8988T (cell line): ENCODE measurements at regions not wholly inside any gene's neighbourhood (a gene's known extent, or its start where the extent isn't known, plus 50 kb on each side); places are given as distances from the start of the nearest gene placed in this dataset.

Source experiments
- DNase-seq: peaks from one replicate; pipeline ENCODE4 v3.0.0; 2011

DNA sequence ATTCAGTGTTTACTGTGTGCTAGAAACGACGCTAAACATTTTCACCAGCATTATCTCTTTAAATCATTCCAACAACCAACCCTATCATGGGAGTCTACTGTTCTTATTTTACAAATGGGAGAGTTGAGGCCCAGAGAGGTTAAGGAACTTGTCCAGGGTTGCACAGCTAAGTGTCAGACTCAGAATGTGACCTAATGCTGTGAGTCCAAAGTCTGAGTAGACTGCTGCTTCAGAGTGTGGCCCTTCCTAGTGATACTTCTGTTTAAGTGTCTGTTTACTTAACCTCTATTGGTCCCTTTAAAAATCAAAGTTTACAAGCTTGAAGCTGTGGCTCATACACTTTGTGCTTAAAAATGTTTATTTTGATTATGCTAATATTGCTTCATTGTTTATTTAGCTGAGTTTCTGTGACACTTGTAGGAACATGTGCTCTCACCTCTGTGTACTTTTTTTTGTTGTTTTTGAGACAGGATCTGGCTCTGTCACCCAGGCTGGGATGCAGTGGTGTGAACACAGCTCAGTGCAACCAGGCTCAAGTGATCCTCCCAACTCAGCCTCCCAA lies 84.4 kb upstream of the SYPL1 start:
- no peak for DNase-seq

DNA sequence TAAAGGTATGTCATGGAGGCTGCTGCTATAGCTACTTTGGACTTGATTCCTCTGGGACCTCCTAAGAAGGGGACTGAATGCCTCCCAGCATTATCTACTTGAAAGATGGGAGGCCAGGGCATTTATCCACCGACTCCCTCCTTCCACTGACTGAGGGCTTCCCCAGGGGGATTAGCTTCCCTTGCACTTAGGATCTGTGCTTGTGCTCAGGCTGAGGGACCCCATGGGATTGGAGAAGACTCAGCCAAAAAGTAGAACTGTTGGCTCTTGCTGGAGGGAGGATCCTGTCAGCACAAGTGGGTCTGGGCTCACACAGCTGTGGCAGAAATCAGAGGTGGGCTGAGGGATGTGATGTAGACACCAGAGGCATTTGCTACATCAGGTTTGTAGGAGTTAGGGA lies 81.5 kb upstream of the SYPL1 start:
- no peak for DNase-seq

- no peak for DNase-seq
These were observed 78.6 kb upstream of the SYPL1 start for GRCh38 chr7:106190589-106191330.

DNA sequence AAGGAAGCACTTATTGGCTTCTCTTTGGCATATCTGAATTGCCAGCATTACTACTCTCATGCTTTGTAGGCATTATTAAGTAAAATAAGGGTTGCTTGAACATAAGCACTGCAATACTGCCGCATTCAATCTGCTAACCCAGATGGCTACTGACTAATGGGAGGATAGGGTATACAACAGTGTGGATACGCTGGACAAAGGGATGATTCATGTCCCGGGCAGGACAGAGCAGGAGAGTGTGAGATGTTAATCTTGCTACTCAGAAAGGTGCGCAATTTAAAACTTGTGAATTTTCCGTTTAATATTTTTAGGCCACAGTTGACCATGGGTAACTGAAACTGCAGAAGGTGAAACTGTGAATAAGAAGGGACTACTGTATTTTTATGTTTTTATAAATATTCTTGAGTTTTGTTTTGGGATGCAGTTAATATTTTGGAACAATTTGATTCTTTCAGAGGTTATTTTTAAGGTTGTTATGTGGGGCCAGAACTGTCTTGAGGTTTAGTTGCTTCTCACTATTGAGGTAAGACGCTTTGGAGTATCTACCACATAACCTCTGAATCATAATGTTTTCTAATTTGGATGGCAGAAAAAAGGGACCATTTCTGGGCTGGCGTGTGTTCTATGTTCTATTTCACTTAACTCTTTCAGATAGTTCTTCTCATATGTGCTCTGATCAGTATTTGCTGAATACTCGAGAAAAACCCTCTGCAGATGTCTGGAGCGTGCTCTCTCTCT lies 75.7 kb upstream of the SYPL1 start:
- no peak for DNase-seq

GRCh38 chr7:106185719-106186118 lies 73.6 kb upstream of the SYPL1 start:
- DNase-seq: no peak

DNA sequence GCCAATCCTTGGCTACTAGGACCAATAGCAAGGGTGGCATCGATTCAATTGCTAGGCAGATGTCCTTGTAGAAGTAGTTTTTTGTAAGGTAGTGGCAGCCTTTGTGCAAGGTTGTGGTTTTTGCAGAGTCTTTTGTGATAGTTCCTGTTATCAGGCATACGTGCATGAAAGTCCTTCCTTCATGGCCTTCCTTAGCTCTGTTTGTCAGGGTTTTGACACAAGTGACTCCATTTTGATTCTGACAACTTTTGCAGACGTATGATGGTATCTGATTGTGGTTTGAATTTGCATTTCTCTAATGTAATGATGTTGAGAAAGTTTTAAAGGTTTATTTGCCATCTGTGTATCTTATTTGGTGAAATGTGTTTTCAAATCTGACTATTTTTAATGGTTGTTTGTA lies 71.8 kb upstream of the SYPL1 start:
- no peak for DNase-seq

GRCh38 chr7:106182904-106183303 lies 70.8 kb upstream of the SYPL1 start:
- DNase-seq: no peak

GRCh38 chr7:106181658-106182265 lies 69.7 kb upstream of the SYPL1 start:
- no peak for DNase-seq

GRCh38 chr7:106180721-106181120 lies 68.6 kb upstream of the SYPL1 start:
- DNase-seq: no peak

- DNase-seq: no peak
These were observed 67.1 kb upstream of the SYPL1 start for GRCh38 chr7:106179256-106179655.

DNA sequence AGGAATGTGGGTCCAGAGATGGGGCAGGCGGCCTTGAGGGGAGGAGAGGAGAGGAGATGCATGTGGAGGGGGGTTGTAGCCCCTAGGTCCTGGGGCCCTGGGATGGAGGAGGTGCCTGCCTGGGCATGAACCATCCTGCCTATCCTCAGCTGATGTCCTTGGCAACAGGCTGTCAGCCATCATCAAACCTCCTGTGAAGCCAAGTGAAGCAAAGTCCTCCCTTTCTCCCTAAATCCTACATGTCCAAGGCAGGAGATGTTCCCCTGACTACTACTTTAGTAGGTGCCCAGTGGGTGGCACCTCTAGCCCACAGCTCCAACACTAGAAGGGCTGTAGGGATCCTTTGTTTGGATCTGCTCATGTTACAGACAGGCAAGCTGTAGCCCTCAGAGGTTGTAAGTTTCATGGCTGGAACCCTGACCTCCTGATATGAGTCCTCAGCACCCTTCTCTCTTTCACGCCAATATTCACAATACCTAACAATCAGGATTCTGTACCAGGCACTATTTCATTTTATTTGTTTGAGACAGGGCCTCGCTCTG lies 66.6 kb upstream of the SYPL1 start:
- no peak for DNase-seq

GRCh38 chr7:106177738-106178592 lies 65.9 kb upstream of the SYPL1 start:
- DNase-seq: no peak

GRCh38 chr7:106177300-106177690 lies 65.2 kb upstream of the SYPL1 start:
- no peak for DNase-seq

DNA sequence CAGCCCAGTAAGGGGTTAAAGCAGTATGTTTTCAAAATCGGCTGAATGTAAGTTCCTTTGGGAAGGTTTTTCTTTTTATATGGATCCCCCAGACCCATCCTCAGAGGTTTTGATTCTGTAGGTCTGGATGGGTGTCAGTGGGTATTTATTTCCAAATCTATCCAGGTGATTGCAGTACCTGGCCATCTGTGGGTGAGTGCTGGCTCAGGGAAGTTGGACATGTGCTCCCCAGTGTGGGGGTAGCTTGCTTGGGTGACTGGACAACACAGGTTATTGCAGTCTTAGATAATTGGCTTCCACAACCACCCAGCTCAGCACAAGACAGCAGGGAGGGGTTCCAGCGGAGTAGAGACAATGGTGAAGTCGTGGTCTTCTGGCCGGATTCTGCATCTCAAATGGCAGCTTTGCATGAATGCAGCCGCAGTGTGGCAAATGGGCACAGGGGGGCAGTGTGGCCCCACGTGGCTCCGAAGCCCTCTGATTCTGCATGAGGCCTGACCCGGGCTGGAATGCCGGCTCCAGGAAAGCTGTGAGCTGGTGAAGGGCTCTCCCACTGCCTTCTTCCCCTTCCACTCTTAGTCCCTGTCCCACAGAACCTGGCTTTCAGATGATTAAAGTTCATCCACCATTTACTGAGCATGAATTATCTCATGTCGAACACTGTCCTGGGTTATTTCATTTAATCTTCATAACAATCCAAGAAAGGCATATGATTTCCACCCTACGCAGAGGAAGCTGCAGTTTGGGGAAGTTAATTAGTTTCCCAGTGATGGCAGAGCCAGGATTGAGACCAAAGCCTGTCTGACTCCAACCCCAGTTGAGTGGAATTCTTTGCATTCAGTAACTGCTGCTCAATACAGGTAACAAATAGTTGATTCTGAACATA lies 64.5 kb upstream of the SYPL1 start:
- DNase-seq: peak; percentile 48

GRCh38 chr7:106175507-106175906 lies 63.4 kb upstream of the SYPL1 start:
- DNase-seq: no peak

DNA sequence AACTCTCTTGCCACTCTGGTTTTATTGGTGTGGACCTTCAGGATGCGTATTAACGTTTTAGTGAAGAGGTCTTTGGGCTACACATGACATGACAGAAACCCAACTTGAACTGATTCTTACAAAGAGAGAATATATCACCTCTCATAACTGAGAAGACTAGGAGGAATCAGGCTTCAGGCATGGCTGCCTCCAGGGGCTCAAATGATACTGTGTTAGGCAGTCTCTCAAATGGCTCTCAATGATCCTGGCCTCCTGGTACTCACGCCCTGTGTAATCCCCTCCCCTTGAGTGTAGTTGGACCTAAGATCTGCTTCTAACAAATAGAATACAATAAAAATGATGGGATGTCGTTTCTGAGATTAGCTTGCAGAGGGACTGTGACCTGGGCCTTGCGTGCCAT lies 58.5 kb upstream of the SYPL1 start:
- DNase-seq: no peak

DNA sequence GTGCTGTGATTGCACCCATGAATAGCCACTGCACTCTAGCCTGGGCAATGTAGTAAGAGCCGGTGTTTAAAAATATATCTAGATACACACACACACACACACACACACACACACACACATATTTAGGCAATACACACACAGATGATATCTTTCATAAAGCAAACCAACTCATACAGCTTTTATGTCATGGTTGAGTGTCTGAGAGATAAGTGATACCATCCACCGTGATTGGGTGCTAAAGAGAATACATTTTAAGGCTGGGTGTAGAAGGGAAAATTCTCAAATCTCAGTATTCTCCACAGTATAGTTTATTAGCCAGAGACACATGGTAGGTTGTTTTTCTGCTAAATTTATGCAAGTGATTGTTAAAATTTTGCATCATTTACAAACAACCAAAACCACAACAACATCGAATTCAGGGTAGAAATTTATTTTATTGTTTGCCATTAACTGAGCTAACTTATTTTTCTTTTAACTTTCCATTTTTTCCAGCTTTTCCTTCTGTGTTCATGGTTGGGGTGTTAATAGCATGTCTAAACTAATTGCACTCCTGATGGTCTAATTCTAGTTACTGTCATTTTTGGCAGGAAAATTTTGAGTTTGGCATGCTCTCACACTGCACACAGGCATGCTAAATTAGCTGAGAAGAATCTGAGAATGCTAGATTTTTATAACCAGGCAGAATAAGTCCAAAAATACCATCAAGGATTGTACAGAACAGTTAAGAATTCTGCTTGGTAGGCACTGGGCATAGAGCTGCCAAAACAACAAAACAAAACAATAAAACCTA lies 57.9 kb upstream of the SYPL1 start:
- DNase-seq: no peak

- DNase-seq: no peak
These were observed 55.5 kb upstream of the SYPL1 start for GRCh38 chr7:106167439-106168136.

DNA sequence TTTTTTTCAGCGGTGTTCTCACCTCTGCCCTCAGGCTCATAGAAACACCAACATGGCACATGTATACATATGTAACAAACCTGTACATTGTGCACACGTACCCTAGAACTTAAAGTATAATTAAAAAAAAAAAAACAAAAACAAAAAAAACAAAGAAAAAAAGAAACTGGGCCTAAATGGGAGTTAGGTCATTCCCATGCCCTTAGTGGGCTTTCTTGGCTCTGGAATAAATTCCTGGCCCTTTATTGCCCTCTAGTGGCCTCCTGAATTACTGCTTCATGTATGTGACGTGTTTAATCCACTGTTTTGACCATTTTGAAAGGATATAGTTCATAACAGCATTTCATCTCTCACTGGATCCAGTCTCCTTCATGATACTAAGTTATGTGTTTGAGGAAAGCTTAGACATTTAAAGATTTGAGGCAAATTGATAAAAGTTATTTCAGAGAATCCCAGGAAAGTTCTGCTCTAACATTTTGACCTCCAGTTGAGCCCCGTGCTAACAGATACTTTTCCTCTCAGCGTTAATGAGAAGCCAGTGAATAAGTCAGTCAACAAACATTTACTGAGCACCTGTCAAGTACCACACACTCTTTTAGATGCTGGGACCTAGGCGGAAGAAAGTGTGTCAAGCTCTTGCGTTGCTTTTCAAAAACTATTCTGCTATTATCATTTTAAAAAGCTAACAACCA lies 54.7 kb upstream of the SYPL1 start:
- no peak for DNase-seq
